22Rv1 (cell line): ENCODE measurements at regions not wholly inside any gene's neighbourhood (a gene's known extent, or its start where the extent isn't known, plus 50 kb on each side); places are given as distances from the start of the nearest gene placed in this dataset.

Experiments
- ZFX ChIP-seq: fragments of 450-650 bp; IDR thresholded peaks from 2 replicates; pipeline ENCODE4 v1.6.1; 2017; ENCODE audit warnings: antibody characterized with exemption, borderline replicate concordance
- TF ChIP-seq, protein P1 (sequence below): fragments of 450-650 bp; IDR thresholded peaks from 2 replicates; pipeline ENCODE4 v1.5.1; 2017; ENCODE audit warnings: mild to moderate bottlenecking

DNA sequence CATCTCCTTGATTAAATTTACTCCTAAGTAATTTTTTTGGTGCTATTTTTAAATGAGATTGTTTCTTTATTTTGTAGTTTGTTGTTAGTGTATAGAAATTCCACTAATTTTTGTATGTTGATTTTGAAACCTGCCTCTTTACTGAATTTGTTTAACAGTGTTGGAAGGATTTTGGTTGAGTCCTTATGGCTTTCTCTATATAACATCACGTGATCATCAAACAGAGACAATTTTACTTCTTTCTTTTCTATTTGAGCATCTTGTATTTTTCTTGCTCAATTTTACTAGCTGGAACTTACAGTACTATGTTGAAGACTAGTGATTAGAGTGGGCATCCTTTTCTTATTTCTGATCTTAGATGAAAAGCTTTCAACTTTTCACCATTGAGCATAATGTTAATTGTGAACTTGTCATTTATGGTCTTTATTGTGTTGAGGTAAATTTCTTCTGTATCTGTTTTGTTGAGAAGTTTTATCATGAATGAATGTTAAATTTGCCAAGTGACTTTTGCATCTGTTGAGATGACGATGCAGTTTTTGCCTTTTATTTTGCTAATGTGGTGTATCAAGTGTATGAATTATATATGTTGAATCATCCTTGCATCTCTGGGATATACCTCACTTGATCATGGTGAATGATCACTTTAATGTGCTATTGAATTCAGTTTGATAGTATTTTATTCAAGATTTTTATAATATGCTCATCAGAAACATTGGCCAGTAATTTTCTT is 645.3 kb upstream of the DDX18 start:
- TF ChIP-seq, protein P1, sequence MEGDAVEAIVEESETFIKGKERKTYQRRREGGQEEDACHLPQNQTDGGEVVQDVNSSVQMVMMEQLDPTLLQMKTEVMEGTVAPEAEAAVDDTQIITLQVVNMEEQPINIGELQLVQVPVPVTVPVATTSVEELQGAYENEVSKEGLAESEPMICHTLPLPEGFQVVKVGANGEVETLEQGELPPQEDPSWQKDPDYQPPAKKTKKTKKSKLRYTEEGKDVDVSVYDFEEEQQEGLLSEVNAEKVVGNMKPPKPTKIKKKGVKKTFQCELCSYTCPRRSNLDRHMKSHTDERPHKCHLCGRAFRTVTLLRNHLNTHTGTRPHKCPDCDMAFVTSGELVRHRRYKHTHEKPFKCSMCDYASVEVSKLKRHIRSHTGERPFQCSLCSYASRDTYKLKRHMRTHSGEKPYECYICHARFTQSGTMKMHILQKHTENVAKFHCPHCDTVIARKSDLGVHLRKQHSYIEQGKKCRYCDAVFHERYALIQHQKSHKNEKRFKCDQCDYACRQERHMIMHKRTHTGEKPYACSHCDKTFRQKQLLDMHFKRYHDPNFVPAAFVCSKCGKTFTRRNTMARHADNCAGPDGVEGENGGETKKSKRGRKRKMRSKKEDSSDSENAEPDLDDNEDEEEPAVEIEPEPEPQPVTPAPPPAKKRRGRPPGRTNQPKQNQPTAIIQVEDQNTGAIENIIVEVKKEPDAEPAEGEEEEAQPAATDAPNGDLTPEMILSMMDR = no peak
- no peak for TF ChIP-seq ZFX
